ENCODE measurements at regions not wholly inside any gene's neighbourhood (a gene's known extent, or its start where the extent isn't known, plus 50 kb on each side); places are given as distances from the start of the nearest gene placed in this dataset.

DNA sequence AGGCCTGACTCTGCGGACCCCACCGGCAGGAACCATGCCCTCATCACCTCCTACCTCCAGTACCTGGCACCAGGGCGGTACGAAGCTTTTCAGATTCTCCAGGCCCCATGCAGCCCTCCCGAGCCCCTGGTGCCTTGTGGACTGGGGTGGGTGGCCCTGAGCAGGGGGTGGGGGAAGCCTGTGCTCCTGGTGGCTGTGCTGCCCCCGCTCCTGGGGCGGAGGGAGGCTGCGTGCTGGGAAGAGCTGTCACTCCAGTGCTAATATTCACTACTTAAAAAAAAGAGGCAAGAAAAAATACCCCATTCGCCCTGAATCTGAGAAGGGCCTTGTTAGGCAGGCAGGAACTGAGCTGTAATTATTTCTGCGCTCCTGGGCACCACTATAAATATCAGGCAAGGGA is 111.8 kb downstream of the ENGASE start:
- DNase-seq (no peak), ATAC-seq (no peak)
- intact Hi-C loops (cut with micrococcal nuclease) = loop anchor here (10.0 kb wide), 1 partner anchor 208 kb away; no protein-coding TSS in a partner anchor

DNA sequence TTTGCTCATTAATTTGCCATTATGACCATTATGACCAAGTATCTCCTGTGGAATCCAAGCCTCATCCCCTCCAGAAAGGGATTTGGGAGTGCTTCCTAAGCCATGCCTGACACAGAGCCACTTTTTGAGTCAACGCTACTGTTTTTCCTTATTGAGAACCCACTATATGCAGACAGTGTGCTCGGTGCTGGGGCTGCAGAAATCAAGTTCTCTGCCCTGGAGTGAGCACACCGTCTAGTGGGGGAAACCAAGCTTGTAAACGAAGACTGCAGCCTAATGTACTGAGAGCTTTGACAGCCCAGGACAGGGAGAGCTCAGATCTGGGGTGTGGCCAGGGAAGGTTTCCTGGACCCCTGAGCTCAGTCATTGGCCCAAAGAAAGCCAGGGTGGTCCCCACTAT is 111.0 kb downstream of the ENGASE start:
- ATAC-seq (no peak), DNase-seq (no peak)
- intact Hi-C loops (cut with micrococcal nuclease) = loop anchor here (10.0 kb wide), 1 partner anchor 209 kb away; no protein-coding TSS in a partner anchor

DNA sequence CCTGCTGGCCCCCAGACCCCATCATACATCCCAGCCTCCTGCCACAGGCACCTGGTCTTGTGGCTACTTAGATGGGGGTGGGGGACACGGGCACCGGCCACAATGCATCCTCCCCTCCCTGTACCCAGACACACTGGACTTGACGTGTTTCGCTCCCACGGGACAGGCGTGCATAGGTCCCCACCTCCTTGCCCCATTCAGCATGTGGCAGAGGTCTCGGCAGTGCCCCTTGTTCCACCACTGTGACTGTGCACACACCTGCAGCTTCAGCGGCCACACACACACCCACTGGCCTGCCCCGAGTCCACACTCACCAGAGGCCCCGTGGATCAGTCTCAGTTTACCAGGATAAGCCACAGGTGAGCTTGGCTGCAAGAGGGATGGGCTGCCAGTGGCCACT is 109.6 kb downstream of the ENGASE start:
- intact Hi-C loops (cut with micrococcal nuclease) = loop anchor here (10.0 kb wide), 1 partner anchor 211 kb away; no protein-coding TSS in a partner anchor
- DNase-seq (no peak), ATAC-seq (no peak)

DNA sequence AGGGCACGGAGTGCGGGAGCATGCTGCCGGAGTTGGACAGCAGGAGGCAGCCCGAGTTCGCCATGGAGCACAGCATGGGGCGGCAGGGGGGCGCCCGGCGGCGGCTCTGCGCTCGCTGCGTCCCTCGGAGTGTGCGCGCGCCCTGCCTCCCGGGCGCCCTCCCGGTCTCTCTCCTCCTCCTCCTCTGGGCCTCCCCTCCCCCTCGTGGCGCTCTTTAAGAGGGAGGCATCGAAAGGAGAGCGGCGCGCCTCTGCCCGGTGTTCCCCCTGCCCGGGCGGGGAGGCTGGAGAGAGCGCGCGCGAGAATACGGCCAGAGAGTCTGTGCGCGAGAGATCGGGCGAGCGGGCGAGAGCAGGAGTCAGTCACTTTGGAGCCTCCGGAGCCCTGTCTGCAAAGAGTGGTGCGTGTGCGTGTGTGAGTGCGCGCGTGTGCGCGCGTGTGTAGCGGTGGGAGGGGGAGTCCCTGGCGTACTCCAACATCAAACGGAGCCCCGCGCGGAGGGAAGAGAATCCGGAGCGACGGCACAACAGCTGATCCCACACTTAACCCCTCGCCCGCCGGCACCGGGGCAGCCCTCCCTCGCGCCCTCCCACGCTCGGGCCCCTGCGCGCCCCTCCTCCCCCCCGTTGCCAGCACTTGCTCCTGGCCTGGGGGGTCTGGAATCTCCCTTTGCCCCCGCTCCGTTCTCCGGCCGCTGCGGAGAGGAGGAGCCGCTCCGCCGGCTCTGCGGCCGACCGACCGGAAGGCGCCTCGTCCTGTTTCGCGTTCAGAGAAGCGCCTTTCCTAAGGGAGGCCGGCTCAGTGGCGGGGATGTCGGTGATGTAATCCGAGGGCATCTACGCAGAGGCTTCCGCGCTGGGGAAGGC is 108.9 kb downstream of the ENGASE start:
- no peak for ATAC-seq
- intact Hi-C loops (cut with micrococcal nuclease) = loop anchor here (10.0 kb wide), 1 partner anchor 211 kb away; no protein-coding TSS in a partner anchor
- no peak for DNase-seq

DNA sequence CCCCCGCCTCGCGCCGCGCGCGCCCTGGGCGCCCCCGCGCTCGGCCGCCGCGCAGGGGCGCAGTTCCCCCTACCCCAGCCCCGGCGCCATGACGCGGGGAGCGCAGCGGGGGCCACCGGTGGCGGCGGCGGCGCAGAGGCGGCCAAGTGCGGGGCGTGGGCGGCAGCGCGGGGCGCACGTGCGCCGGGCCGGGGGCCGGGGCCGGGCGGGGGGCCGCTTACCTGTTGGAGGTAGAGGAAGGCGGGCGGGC is 108.3 kb downstream of the ENGASE start:
- intact Hi-C loops (cut with micrococcal nuclease) = loop anchor here (10.0 kb wide), 1 partner anchor 212 kb away; no protein-coding TSS in a partner anchor
- DNase-seq = no peak
- ATAC-seq = no peak

DNA sequence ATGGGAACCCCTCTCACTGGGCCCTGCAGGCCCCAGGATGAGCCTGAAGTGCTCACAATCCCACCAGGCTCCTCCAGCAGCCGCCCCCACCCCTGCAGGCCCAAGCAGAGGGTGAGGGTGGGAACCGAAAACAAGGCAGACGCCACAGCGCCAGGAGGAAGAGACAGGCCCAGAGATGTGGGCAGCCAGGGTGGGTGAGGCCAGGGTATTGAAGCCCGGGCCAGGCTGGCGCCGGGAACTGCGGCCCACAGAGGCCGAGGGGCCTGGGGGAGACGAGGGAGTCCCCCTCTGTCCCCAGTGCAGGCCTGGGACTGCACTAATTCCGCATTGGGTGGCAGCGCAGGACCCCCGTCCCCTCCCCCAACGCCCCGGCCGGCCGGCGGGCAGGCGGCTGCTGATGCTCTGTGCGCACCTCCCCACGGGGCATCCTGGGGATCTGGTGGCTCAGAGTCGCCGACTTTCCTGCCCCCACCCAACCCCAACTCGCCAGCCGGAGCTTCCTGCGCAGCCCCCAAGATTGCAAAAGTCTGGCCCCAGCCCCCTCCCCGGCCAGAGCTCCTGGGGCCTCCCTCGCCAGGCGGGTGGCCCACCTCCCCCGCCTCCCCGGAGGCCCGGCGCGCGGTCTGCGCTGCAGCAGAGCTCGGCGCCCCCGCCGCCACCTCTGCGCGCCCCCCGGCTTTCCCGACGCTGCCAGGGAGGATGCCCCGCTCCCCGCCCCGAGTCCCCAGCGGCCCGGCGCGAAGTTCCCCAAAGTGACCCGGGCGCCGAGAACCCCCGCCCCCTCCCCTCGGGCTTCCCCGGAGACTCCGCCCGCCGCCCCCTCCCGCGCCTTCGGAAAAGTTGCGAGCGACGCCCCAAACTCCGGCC is 107.8 kb downstream of the ENGASE start:
- DNase-seq = no peak
- ATAC-seq = no peak
- intact Hi-C loops (cut with micrococcal nuclease) = loop anchor here (10.0 kb wide), 1 partner anchor 212 kb away; no protein-coding TSS in a partner anchor

DNA sequence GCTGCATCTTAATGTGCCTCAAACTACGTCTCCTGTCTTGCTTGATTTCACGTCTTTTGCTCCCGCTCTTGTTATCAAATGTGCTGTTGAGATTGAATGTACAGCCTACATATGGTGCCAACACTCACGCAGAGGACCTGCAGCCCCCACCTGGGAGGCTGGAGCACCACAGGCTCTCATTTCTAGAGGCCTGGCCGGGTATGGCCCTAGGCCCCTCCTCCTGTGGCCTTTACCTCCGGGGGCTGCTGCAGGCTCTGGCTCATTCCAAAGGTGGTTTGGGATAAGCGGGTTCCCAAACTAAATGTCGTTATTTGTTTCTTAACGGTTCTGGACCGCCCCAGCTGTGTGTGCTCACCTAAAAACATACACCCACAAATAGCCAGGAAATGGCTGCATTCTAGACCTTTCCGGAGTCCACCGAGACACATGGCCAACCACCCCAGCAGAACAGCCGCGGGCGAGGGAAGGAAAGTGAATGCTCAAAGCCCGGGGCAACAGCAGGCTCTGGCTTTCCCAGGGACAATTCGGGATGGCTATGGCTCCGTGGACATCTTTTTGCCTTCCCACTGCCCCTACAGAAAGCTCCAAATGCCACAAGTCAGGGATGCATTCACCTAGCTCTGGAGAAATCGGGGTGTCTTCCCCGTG is 105.9 kb downstream of the ENGASE start:
- intact Hi-C loops (cut with micrococcal nuclease) = loop anchor here (10.0 kb wide), 1 partner anchor 214 kb away; no protein-coding TSS in a partner anchor
- ATAC-seq (no peak), DNase-seq (no peak)

DNA sequence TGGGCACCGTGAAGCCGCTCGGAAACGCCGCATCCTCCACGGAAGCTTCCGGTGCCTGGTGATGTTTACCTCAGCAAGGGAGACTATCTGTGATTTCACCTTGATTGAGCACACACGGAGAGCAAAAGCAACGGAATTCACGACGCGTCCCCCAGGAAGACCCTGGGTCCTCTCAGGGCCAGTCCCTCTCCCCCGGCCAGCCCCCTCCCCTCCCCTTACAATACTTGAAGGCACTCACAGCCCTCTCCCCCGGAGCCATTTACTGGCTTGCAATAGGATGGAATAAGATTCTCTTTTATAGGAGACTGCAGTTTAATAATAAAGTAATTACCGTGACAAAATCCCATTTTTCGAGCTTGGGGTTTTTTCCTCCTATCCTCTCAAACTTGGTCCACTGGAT is 104.7 kb downstream of the ENGASE start:
- DNase-seq = no peak
- intact Hi-C loops (cut with micrococcal nuclease) = no loop called here
- ATAC-seq = no peak

DNA sequence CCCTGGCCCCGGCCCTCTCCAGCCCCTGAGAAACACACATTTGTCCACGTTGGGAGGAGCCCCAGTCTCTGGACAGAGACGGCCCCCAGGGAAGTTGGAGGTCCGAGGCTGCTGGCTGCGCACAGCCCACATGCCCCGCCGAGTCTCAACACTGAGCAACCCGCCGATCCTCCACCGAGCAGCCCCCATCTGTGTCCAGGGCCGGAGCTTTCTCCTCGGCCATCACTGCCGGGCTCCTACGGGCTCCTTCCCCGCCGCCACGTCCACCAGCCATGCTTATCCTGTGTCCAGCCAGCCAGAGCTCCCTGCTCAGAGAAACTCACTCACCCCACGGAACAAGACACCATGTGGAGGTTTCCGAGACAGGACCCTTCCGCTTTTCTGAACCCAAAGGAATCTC is 103.3 kb downstream of the ENGASE start:
- ATAC-seq (no peak), DNase-seq (no peak)
- intact Hi-C loops (cut with micrococcal nuclease) = no loop called here

DNA sequence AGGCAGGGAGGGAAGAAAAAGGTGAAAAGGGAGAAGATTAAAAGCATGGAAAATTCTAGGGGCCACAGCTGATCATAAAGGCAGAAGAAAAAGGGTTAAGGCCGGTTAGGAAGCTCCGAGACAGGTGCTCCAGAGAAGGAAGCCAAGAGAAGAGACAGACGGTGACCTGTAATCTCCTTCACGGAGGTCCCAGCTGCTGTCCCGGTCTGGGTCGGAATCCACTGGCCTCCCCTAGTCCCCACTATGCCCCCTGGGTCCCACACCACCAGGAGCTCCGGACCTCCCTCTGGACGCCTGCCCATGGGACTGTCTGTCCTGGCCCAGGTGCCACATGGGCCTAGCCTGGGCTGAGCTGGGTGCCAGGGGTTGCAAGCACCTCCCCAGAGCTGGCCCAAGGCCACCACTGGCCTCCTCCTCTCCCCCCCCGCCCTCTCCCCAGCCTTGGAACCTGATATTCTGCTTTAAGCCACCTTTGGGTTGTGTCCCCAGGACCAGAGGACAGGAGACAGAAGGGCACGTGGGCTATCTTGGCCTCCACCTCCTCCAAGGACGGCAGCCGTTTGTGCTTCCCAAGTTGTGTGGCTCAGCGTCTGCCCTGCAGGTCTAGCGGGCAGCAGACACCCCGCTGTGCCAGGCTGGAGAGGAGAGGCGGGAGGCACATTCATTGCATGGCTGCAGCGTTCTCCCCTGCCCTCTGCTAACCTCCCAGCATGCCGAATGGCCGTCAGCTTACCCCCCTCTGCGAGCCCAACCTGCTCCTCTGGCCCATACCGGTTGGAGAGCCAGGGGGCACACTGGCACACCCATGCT is 102.4 kb downstream of the ENGASE start:
- ATAC-seq (no peak), DNase-seq (no peak)
- intact Hi-C loops (cut with micrococcal nuclease) = no loop called here

DNA sequence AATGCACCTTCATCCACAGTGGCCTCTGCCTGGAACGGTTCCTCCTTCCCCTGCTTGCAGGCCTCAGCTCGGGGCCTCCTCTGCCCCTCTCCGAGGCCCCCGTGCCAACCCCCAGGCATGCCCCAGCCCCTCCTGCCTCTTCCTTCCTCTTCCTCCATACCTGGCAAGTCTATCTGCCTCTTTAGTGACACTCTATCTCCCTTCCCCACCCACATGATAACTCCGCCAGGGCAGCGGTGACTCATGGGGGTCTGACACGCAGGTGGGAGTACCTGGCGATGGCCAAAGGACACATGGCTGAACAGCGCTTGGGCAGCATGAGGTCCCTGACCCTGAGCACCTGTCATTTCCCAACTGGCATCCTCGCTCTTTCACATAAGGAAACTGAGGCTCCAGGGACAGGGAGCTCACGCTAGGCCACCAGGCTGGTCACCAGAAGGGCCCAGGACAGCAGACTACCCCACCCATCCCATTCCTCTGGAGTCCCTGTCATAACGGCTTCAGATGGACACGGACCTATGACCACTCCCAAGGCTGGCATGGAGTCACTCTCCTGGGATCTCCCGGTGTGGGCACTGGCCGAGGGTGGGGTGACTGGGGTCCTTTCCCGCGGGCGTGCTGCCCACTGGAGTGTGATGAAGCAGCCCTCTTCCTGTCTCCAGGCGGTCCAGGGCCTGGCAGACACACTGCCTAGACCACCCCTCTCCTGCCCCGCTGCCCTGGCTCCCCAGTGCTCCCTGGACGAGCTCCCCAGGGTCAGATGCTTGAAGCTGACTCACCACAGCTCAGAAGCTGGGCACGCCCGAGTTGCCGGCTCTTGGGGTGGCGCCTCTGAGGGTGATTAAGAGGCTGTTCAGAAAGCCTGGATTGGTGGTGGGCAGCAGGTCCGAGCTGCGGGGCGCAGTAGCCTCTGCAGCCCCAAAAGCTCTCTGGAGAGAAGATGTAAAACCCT is 100.6 kb downstream of the ENGASE start:
- no peak for ATAC-seq
- intact Hi-C loops (cut with micrococcal nuclease) = no loop called here
- DNase-seq = no peak

DNA sequence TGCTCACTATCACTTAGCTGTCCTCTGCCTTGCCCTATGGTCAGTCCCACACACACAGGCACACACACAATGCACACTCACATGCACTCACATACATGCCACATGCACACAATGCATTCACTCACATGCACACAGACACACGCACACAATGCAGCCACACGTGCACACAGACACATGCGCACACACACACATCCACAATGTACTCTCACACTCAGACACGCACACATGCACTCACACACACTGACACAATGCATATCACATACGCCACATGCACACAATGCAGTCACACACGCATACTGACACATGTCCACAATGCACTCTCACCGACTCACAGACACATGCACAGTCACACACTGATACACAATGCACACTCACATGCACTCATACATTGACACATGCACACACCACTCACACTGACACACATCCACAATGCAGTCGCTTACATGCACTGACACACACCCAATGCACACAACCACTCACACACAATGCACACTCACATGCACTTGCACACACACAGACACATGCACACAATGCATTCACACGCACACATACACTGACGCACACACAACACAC is 99.7 kb downstream of the ENGASE start:
- ATAC-seq (no peak), DNase-seq (no peak)
- intact Hi-C loops (cut with micrococcal nuclease) = no loop called here

DNA sequence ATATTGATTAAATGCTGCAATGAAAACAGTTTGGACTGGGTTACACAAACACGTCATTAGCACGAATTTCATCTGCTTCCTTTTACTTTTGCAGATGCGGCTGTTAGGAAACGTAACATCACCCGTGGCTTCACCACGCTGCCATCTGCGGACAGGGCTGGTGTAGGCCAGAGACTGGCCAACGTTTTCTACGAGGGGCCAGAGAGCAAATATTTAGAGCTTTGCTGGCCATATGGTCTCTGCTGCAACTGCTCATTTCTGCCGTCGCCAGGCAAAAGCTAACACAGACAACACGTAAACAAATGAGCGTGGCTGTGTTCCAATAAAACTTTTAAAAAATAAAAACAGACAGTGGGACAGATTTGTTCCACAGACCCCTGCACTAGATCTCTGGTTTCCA is 96.6 kb downstream of the ENGASE start:
- ATAC-seq = no peak
- intact Hi-C loops (cut with micrococcal nuclease) = no loop called here
- no peak for DNase-seq

DNA sequence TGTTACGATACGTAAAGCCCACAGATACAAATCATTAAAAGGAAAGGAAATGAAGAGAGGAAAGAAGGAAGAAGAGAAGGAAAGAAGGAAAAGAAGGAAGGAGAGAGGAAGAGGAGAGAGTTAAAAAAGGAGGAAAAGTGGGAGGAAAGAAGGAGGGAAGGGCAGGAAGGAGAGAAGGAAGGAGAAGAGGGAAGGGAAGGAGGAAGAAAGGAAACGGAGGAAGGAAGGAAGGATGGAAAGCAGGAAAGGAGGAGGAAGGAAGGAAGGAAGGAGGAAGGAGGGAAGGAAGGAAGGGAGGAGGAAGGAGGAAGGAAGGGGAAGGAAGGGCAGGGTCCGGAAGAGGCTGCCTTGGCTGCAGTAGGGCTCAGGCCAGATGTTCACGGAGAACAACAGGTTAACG is 95.2 kb downstream of the ENGASE start:
- DNase-seq (no peak), ATAC-seq (no peak)
- intact Hi-C loops (cut with micrococcal nuclease) = no loop called here

DNA sequence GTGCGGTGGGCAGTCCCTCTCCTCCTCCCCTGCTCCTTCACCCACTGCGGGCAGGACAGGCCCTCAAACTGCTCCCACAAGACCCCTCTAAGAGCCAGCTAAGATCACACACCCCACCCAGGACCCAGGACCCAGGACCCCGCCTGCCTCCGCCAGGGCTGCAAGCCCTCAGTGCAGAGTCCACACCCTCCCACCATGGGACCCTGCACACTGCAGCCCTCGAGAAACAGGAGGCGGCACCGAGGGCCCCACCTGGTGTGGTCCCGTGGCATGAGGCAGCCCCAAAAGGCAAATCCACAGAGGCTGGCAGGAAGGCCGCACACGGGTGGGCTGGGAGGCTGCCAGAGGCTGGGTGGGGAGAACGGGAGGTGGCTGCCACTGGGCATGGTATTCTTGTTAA is 94.7 kb downstream of the ENGASE start:
- ATAC-seq (no peak), DNase-seq (no peak)
- intact Hi-C loops (cut with micrococcal nuclease) = no loop called here

DNA sequence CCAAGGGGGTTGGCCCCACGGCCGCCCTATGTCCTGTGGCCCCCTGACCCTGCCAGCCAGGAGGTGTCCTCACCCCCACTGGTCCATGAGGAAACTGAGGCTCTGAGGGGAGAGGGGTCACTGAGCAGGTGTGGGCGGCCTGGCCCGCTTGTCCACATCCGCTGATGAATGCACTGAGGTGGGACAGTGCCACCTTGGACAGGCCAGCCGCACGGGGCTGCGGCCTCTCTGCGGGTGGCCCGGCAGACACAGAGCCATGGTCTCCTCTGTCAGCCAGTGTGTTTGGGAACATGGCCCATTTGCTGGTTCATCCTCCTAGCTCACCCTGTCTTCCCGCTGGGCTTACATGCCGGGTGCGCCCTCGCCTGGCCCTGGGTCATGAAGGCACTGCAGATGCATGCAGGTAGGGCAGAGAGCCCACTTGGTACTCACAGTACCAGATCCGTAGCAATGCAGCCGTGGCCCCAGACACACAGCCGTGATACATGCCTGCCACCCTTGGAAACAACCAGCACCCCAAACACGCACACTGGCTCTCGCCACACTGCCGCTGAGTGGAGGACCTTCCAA is 93.9 kb downstream of the ENGASE start:
- ATAC-seq (no peak), DNase-seq (no peak)
- intact Hi-C loops (cut with micrococcal nuclease) = no loop called here

DNA sequence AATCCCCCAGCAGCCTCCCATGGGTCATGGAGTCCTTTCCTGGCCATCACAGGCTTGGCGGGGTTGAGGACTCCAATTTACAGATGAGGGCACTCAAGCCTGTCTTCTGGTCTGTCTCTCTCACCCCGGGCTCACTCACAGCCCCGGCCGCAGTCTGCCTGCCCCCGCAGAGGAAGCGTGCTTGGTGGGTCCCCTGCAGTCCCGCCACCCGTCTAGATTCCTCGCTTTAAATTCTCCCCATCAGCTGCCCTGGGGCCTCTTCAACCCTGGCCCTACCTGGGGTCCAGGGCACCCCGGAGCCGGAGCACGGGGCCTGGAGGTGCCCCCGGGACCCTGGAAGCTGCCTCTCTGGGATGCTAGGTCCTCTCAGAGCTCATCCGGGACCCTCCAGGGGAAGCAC is 92.9 kb downstream of the ENGASE start:
- ATAC-seq = no peak
- no peak for DNase-seq
- intact Hi-C loops (cut with micrococcal nuclease) = no loop called here
